Epithelial cell of esophagus (primary cell): ENCODE measurements at regions not wholly inside any gene's neighbourhood (a gene's known extent, or its start where the extent isn't known, plus 50 kb on each side); places are given as distances from the start of the nearest gene placed in this dataset.

Experiments
- DNase-seq: peaks from one replicate; pipeline ENCODE4 v3.0.0; 2010; ENCODE audit warnings: low read depth
- H3K4me3 ChIP-seq: 2 replicates; pipeline ENCODE4 v1.5.1; 2011; ENCODE audit warnings: mild to moderate bottlenecking, low read length, control low read depth
- CTCF ChIP-seq: IDR thresholded peaks from 2 replicates; pipeline ENCODE4 v1.5.1; 2011; ENCODE audit warnings: low read depth, mild to moderate bottlenecking, low read length, control low read depth, inconsistent platforms; ENCODE audit not compliant: insufficient read depth; ENCODE audit errors: missing control alignments

GRCh38 chr3:194243172-194243837 is 107.4 kb downstream of the HES1 start:
- no peak for DNase-seq
- no peak for TF ChIP-seq CTCF
- no peak overlapping the region for H3K4me3 ChIP-seq

- no peak overlapping the region for H3K4me3 ChIP-seq
- TF ChIP-seq CTCF = no peak
- no peak for DNase-seq
These were observed 107.0 kb downstream of the CPN2 start for GRCh38 chr3:194244167-194244566.

DNA sequence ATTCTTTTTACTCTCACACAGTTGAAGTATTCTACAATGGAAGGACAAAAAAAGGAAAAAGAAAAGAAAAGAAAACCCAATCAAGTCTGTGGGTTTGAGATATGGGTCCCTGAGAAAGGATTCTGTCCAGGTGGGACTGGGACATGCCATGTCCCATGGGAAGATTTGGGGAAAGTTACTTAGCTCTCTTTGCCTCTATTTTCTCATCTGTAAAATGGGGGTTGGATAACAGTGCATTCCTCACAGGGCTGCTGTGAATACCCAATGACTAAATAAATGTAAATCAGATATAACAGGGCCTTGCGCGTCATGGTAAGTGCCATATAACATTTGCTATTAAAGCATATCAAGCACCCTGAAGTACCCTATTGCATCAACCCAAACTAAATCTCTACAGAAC is 105.7 kb downstream of the CPN2 start:
- no peak for DNase-seq
- H3K4me3 ChIP-seq = no peak overlapping the region
- TF ChIP-seq CTCF = no peak

DNA sequence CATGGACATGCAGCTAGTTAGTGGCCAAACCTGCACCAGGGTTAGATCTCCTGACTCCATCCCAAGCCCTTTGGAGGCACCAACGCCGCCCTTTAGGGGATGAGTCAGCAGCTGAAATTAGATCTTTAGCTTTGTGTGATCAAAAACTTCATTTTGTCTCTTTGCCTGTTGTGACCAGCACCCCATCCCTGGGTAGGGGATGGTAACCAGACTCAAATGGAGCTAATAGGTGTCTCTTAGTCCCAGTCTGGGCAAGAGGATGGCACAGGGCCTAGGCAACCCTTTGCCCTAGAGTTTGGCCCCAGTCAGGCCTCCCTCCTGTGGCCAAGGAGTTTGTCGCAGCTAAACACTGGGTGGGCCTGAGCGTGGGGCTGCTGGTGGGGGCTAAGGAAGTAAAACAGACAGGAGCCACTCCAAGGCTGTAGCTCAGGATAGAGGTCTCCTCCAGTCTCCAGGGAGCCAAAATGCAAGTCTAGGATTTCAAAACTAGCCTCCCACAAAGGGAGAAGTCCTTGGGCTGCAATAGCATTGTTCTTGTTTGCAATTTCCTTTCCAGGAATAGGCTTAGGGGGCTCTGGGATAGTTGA is 105.1 kb downstream of the CPN2 start:
- no peak for DNase-seq
- no peak for TF ChIP-seq CTCF

DNA sequence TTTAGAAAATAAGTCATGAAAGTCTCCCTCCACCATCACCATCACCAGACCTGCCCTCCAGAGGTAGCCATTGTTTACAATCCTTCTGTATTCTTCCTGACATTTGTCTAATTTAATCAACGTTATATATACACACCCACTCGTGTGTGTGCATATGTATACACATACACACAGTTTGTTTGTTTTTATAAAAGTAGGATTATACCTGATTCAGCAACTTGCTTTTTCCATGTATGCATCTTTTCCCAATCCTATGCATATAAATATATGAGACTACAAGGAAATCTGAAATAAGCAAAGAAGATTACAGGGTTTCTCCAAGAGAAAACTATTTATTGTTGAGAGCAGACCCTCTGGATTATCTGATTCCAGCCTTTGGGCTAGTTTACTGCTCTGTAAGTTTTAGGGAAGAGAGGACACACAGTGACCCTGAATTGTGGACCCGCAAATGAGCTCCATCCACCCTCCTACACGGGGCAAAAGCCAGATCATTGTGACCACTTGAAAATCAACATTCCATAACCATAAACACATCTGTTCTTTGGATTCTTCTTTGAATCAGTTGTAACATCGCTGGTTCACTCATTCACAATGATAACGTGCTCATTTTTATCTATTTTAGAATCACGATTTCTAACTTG is 104.3 kb downstream of the CPN2 start:
- no peak for TF ChIP-seq CTCF
- no peak for DNase-seq

More for the DNA sequence above, 105.1 kb downstream of the CPN2 start:
- H3K4me3 ChIP-seq = no peak overlapping the region

GRCh38 chr3:194247350-194247740 is 103.8 kb downstream of the CPN2 start:
- no peak for TF ChIP-seq CTCF
- no peak for DNase-seq
- no peak overlapping the region for H3K4me3 ChIP-seq

More for the DNA sequence above, 104.3 kb downstream of the CPN2 start:
- no peak overlapping the region for H3K4me3 ChIP-seq
